HepG2 (cell line): ENCODE measurements at regions not wholly inside any gene's neighbourhood (a gene's known extent, or its start where the extent isn't known, plus 50 kb on each side); places are given as distances from the start of the nearest gene placed in this dataset.

ENCODE experiments used
- ATAC-seq: fragments of 200-7000 bp; cut with Tn5 transposase; 3 replicates; pipeline ENCODE4 v1.9.1; 2020; ENCODE audit warnings: mild to moderate bottlenecking, moderate library complexity
- BruUV-seq: library from RNA; stranded (reverse); fragments of 400-500 nt; replicated peaks from 2 replicates; lab custom pipeline; 2021; lab: Mats Ljungman, UMichigan
- CTCF ChIA-PET: fragments of 300-600 bp; formaldehyde crosslinking; extraction: SDS; loops from one replicate; lab custom pipeline; 2021; ENCODE audit warnings: low total read pairs, inconsistent platforms, low intra/inter-chr PET ratio; lab: Yijun Ruan, JAX
- POLR2A ChIA-PET: fragments of 350-600 bp; sonication (Branson Sonifier 250); formaldehyde crosslinking; loops from one replicate; lab custom pipeline; 2020; ENCODE audit warnings: antibody characterized with exemption, inconsistent platforms; lab: Yijun Ruan, JAX
- DNase-seq: peaks from one replicate; pipeline ENCODE4 v3.0.0-alpha.2; 2015; ENCODE audit warnings: low spot score
- FAIRE-seq: peaks from 3 replicates; lab custom pipeline; 2011; peaks lifted over from hg19 to GRCh38; lab: Jason Lieb, UNC
- H2AFZ ChIP-seq: one replicate; pipeline ENCODE4 v1.6.1; 2011; ENCODE audit warnings: low read length, inconsistent platforms
- H3K27ac ChIP-seq: fragments of 300-600 bp; 3 replicates; pipeline ENCODE4 v1.8.0; 2011; ENCODE audit warnings: mixed run types, mild to moderate bottlenecking, mixed read lengths, low read length, inconsistent platforms; ENCODE audit not compliant: insufficient read depth; ENCODE audit errors: extremely low read length
- H3K27me3 ChIP-seq, 2 experiments: fragments of 200-600 bp in 1 of 2; 2 replicates in 1 of 2; 3 replicates in 1 of 2; pipeline versions ENCODE4 v1.6.0 to v1.8.0; 2011; ENCODE audit warnings: low read length in 2 of 2, mild to moderate bottlenecking in 2 of 2, moderate library complexity in 2 of 2, inconsistent platforms in 1 of 2; ENCODE audit not compliant: insufficient read depth in 2 of 2, control insufficient read depth in 1 of 2
- H3K36me3 ChIP-seq, 2 experiments: fragments of 200-600 bp in 1 of 2; replicated peaks in 1 of 2; 2 replicates in 1 of 2; 3 replicates in 1 of 2; pipeline versions ENCODE4 v1.5.1 to v1.8.0; 2011; ENCODE audit warnings: low read length in 2 of 2, inconsistent platforms in 1 of 2; ENCODE audit not compliant: insufficient read depth in 2 of 2, control insufficient read depth in 1 of 2
- H3K4me1 ChIP-seq: 2 replicates; pipeline ENCODE4 v1.5.1; 2012; ENCODE audit warnings: low read length, inconsistent platforms; ENCODE audit not compliant: insufficient read depth
- H3K4me2 ChIP-seq: 2 replicates; pipeline ENCODE4 v1.6.0; 2011; ENCODE audit warnings: low read depth, low read length, inconsistent platforms
- H3K4me3 ChIP-seq, 3 experiments: fragments of 200-600 bp in 1 of 3; sonication (generic), shearing (Covaris generic) in 1 of 3; replicated peaks in 1 of 3; 2 replicates each; pipeline ENCODE4 v1.5.1; 2011 to 2016; ENCODE audit warnings: low read length in 3 of 3, inconsistent platforms in 2 of 3, low read depth in 2 of 3, mild to moderate bottlenecking in 2 of 3, control low read depth in 1 of 3, mixed read lengths in 1 of 3; ENCODE audit not compliant: insufficient read depth in 1 of 3
- H3K79me2 ChIP-seq: one replicate; pipeline ENCODE4 v1.6.1; 2011; ENCODE audit warnings: low read length, inconsistent platforms; ENCODE audit not compliant: insufficient read depth
- H3K9ac ChIP-seq: 2 replicates; pipeline ENCODE4 v1.6.0; 2011; ENCODE audit warnings: mild to moderate bottlenecking, low read depth, low read length, inconsistent platforms; ENCODE audit not compliant: insufficient read depth
- H3K9me3 ChIP-seq: 2 replicates; pipeline ENCODE4 v1.5.1; 2012; ENCODE audit warnings: mild to moderate bottlenecking, low read length
- H4K20me1 ChIP-seq: 2 replicates; pipeline ENCODE4 v1.6.0; 2011; ENCODE audit warnings: inconsistent platforms, mild to moderate bottlenecking, low read length, moderate library complexity; ENCODE audit not compliant: insufficient read depth
- BCL6 ChIP-seq: IDR thresholded peaks from 2 replicates; pipeline ENCODE4 v1.6.1; 2016; ENCODE audit warnings: missing genetic modification reagents, missing compliant biosample characterization
- GABPA ChIP-seq, 2 experiments: IDR thresholded peaks; 2 replicates each; pipeline ENCODE4 v1.6.1; 2011 to 2016; ENCODE audit warnings: low read depth in 2 of 2, low read length in 1 of 2, missing biosample characterization in 1 of 2, missing genetic modification characterization in 1 of 2
- HIVEP1 ChIP-seq: sonication (generic); formaldehyde crosslinking; IDR thresholded peaks from 2 replicates; pipeline ENCODE4 v1.4.0; 2020; ENCODE audit warnings: mild to moderate bottlenecking, missing genetic modification reagents
- MTA1 ChIP-seq: sonication (generic); formaldehyde crosslinking; IDR thresholded peaks from 2 replicates; pipeline ENCODE4 v1.4.0; 2020; ENCODE audit warnings: missing genetic modification reagents, mild to moderate bottlenecking, borderline replicate concordance
- SSRP1 ChIP-seq: IDR thresholded peaks from 2 replicates; pipeline ENCODE4 v1.6.1; 2016; ENCODE audit warnings: control low read depth
- TAF15 ChIP-seq: fragments of 200-400 bp; formaldehyde crosslinking; IDR thresholded peaks from one replicate; pipeline ENCODE4 v1.6.1; 2018; ENCODE audit warnings: mild to moderate bottlenecking, low read depth, low read length; ENCODE audit not compliant: poor library complexity, severe bottlenecking
- TP53 ChIP-seq: sonication (generic); formaldehyde crosslinking; conservative IDR thresholded peaks from 2 replicates; pipeline ENCODE4 v1.4.0; 2020; ENCODE audit warnings: missing genetic modification reagents
- ZNF530 ChIP-seq: sonication (generic); formaldehyde crosslinking; IDR thresholded peaks from 2 replicates; pipeline ENCODE4 v1.5.0; 2020; ENCODE audit warnings: low read depth, mild to moderate bottlenecking, missing genetic modification reagents
- ZNF670 ChIP-seq: sonication (generic); formaldehyde crosslinking; IDR thresholded peaks from 2 replicates; pipeline ENCODE4 v1.8.0; 2022; ENCODE audit warnings: mild to moderate bottlenecking, missing genetic modification reagents, borderline replicate concordance
- ZSCAN29 ChIP-seq: sonication (generic); formaldehyde crosslinking; conservative IDR thresholded peaks from 2 replicates; pipeline ENCODE4 v1.4.0; 2020; ENCODE audit warnings: mild to moderate bottlenecking, missing genetic modification reagents
- WGBS: methylation state at CpG from one replicate; pipeline ENCODE4 v1.1.6; 2017; ENCODE audit warnings: low lambda C conversion rate; 5-methylcytosine and 5-hydroxymethylcytosine counted together
- in situ Hi-C: cut with HindIII; loops from 2 replicates; pipeline ENCODE4 v1.10.0; 2017; ENCODE audit warnings: low pct_unique_long_range_greater_than_20kb; ENCODE audit not compliant: extremely low pct_ligation_motif_present
- intact Hi-C: fragments of 100-400 bp; cut with micrococcal nuclease; formaldehyde crosslinking; loops from one replicate; pipeline ENCODE4 v1.10.0; 2022; ENCODE audit not compliant: unreplicated experiment
- TF ChIP-seq, protein P1 (sequence below): sonication (generic); formaldehyde crosslinking; IDR thresholded peaks from 2 replicates; pipeline ENCODE4 v1.5.0; 2020; ENCODE audit warnings: mild to moderate bottlenecking, low read depth, missing genetic modification reagents, borderline replicate concordance
- TF ChIP-seq, protein P2 (sequence below): sonication (generic); formaldehyde crosslinking; IDR thresholded peaks from 2 replicates; pipeline ENCODE4 v1.4.0; 2020; ENCODE audit warnings: mild to moderate bottlenecking, missing genetic modification reagents
- TF ChIP-seq, protein P3 (sequence below): sonication (generic); formaldehyde crosslinking; IDR thresholded peaks from 2 replicates; pipeline ENCODE4 v1.5.0; 2020; ENCODE audit warnings: missing genetic modification reagents
- TF ChIP-seq, protein P4 (sequence below): IDR thresholded peaks from 2 replicates; pipeline ENCODE4 v1.6.1; 2018; ENCODE audit warnings: missing genetic modification reagents, mild to moderate bottlenecking, missing compliant biosample characterization
- TF ChIP-seq, protein P5 (sequence below): sonication (generic); formaldehyde crosslinking; IDR thresholded peaks from 2 replicates; pipeline ENCODE4 v1.4.0; 2020; ENCODE audit warnings: missing genetic modification reagents, borderline replicate concordance

DNA sequence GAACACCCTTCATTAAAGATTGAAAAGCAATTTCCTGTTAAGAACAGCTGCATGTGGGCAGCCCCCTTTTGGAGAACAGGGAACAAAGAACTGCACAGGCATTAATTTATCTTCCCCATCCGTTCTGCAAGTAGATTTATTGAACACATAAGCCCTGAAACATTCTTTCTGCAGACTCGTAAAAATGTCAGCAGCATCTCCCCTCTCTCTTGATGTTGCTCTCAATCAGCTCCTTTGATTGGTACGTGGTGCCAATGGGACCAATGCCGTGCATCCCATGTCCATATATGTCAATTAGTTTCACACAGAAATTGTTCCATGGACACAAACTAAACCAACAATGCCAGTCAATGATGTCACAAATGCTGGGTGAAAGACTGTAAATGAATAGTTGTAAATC, 228.5 kb upstream of the RASGEF1B start:
- POLR2A ChIA-PET = no interaction called here

More for the DNA sequence above, 228.5 kb upstream of the RASGEF1B start:
- Histone ChIP-seq H3K4me3 (no peak overlapping the region), H2AFZ (no peak overlapping the region), H3K36me3 (no peaks in the 10 kb centered on the region), H3K9ac (no peak overlapping the region), H4K20me1 (no peaks in the 10 kb centered on the region), H3K79me2 (no peaks in the 10 kb centered on the region), H3K27me3 (no peaks in the 10 kb centered on the region), H3K4me1 (no peaks in the 10 kb centered on the region), H3K9me3 (no peaks in the 10 kb centered on the region), H3K4me2 (no peak overlapping the region), H3K27ac (no peak overlapping the region)
- WGBS = 0% methylated on average over 4 of the region's 4 CpGs
- no peak for TF ChIP-seq ZNF530 (CRISPR knock-in tag)
- TF ChIP-seq ZSCAN29 (CRISPR knock-in tag) = no peak
- TF ChIP-seq, protein P1, sequence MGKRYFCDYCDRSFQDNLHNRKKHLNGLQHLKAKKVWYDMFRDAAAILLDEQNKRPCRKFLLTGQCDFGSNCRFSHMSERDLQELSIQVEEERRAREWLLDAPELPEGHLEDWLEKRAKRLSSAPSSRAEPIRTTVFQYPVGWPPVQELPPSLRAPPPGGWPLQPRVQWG (CRISPR knock-in tag) = no peak
- no peak for TF ChIP-seq GABPA (IDR thresholded peaks at IDR 0.05; ENCODE audit: low read depth, low read length)
- TF ChIP-seq GABPA (CRISPR knock-in tag; IDR thresholded peaks at IDR 0.05; ENCODE audit: low read depth) = no peak
- TF ChIP-seq, protein P2, sequence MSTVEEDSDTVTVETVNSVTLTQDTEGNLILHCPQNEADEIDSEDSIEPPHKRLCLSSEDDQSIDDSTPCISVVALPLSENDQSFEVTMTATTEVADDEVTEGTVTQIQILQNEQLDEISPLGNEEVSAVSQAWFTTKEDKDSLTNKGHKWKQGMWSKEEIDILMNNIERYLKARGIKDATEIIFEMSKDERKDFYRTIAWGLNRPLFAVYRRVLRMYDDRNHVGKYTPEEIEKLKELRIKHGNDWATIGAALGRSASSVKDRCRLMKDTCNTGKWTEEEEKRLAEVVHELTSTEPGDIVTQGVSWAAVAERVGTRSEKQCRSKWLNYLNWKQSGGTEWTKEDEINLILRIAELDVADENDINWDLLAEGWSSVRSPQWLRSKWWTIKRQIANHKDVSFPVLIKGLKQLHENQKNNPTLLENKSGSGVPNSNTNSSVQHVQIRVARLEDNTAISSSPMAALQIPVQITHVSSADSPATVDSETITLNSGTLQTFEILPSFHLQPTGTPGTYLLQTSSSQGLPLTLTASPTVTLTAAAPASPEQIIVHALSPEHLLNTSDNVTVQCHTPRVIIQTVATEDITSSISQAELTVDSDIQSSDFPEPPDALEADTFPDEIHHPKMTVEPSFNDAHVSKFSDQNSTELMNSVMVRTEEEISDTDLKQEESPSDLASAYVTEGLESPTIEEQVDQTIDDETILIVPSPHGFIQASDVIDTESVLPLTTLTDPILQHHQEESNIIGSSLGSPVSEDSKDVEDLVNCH (CRISPR knock-in tag) = no peak
- TF ChIP-seq ZNF670 (CRISPR knock-in tag) = no peak
- TF ChIP-seq, protein P3, sequence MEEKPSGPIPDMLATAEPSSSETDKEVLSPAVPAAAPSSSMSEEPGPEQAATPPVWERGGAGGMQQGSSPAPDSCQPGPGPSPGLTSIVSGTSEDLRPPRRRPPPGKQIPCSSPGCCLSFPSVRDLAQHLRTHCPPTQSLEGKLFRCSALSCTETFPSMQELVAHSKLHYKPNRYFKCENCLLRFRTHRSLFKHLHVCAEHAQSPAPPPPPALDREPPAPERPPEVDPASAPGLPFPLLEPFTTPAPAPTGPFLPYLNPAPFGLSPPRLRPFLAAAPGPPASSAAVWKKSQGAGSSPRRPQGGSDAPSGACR (CRISPR knock-in tag) = no peak
- no peak for TF ChIP-seq MTA1
- no peak for TF ChIP-seq SSRP1 (CRISPR knock-in tag)
- TF ChIP-seq, protein P4, sequence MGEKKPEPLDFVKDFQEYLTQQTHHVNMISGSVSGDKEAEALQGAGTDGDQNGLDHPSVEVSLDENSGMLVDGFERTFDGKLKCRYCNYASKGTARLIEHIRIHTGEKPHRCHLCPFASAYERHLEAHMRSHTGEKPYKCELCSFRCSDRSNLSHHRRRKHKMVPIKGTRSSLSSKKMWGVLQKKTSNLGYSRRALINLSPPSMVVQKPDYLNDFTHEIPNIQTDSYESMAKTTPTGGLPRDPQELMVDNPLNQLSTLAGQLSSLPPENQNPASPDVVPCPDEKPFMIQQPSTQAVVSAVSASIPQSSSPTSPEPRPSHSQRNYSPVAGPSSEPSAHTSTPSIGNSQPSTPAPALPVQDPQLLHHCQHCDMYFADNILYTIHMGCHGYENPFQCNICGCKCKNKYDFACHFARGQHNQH = no peak
- no peak for TF ChIP-seq TAF15
- no peak for TF ChIP-seq HIVEP1 (CRISPR knock-in tag)
- TF ChIP-seq, protein P5, sequence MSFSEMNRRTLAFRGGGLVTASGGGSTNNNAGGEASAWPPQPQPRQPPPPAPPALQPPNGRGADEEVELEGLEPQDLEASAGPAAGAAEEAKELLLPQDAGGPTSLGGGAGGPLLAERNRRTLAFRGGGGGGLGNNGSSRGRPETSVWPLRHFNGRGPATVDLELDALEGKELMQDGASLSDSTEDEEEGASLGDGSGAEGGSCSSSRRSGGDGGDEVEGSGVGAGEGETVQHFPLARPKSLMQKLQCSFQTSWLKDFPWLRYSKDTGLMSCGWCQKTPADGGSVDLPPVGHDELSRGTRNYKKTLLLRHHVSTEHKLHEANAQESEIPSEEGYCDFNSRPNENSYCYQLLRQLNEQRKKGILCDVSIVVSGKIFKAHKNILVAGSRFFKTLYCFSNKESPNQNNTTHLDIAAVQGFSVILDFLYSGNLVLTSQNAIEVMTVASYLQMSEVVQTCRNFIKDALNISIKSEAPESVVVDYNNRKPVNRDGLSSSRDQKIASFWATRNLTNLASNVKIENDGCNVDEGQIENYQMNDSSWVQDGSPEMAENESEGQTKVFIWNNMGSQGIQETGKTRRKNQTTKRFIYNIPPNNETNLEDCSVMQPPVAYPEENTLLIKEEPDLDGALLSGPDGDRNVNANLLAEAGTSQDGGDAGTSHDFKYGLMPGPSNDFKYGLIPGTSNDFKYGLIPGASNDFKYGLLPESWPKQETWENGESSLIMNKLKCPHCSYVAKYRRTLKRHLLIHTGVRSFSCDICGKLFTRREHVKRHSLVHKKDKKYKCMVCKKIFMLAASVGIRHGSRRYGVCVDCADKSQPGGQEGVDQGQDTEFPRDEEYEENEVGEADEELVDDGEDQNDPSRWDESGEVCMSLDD = no peak
- TF ChIP-seq TP53 (CRISPR knock-in tag) = no peak
- TF ChIP-seq BCL6 = no peak
- intact Hi-C loops (no loop called here), in situ Hi-C loops (no loop called here)
- ATAC-seq (no peak), FAIRE-seq (no peak), DNase-seq (no peak)
- CTCF ChIA-PET = no interaction called here
- no TSS peak for BruUV-seq
